HCT116 (cell line): ENCODE measurements at regions not wholly inside any gene's neighbourhood (a gene's known extent, or its start where the extent isn't known, plus 50 kb on each side); places are given as distances from the start of the nearest gene placed in this dataset.

ENCODE experiments used
- ATAC-seq: fragments of 200-7000 bp; cut with Tn5 transposase; 2 replicates; pipeline ENCODE4 v1.9.1; 2020; ENCODE audit warnings: mild to moderate bottlenecking, moderate library complexity
- BruUV-seq: library from RNA; stranded (reverse); fragments of 400-500 nt; replicated peaks from 2 replicates; lab custom pipeline; 2021; lab: Mats Ljungman, UMichigan
- CTCF ChIA-PET: fragments of 300-600 bp; sonication (Branson Sonifier 250); formaldehyde crosslinking; loops from one replicate; lab custom pipeline; 2021; ENCODE audit warnings: antibody characterized with exemption; lab: Charles Lee
- POLR2A ChIA-PET: fragments of 300-600, 350-600 bp; sonication (Branson Sonifier 250); formaldehyde crosslinking; loops from one replicate; lab custom pipeline; 2021; ENCODE audit warnings: antibody characterized with exemption; lab: Charles Lee
- RAD21 ChIA-PET, 2 experiments: fragments of 300-600 bp; sonication (Branson Sonifier 250); formaldehyde crosslinking; loops; one replicate each; lab custom pipeline; 2023; ENCODE audit warnings: low total read pairs in 2 of 2; ENCODE audit not compliant: uncharacterized antibody in 2 of 2, unreplicated experiment in 2 of 2, low non-redundant PET in 1 of 2; lab: Charles Lee
- DNase-seq: peaks from one replicate; pipeline ENCODE4 v3.0.0-alpha.2; 2010; ENCODE audit warnings: low read depth, low spot score
- H2AFZ ChIP-seq: fragments of 200-600 bp; shearing (Covaris generic), sonication (generic); 2 replicates; pipeline ENCODE4 v1.6.1; 2017; ENCODE audit warnings: low read depth, mixed run types, mixed read lengths, antibody characterized with exemption, low read length; ENCODE audit not compliant: poor library complexity, severe bottlenecking
- H3K27ac ChIP-seq: 2 replicates; pipeline ENCODE4 v1.5.1; 2012; ENCODE audit warnings: low read depth, low read length
- H3K27me3 ChIP-seq: fragments of 200-600 bp; sonication (generic); 2 replicates; pipeline ENCODE4 v1.6.1; 2016; ENCODE audit warnings: mixed run types, low read length, mixed read lengths; ENCODE audit not compliant: insufficient read depth
- H3K36me3 ChIP-seq, 2 experiments: fragments of 200-500 bp in 1 of 2; fragments of 200-600 bp in 1 of 2; sonication (Bioruptor generic) in 1 of 2; sonication (generic) in 1 of 2; 2 replicates each; pipeline versions ENCODE4 v1.5.1 to v1.6.1; 2014 to 2016; ENCODE audit warnings: low read length in 2 of 2, inconsistent platforms in 1 of 2, mixed read lengths in 1 of 2, mixed run types in 1 of 2; ENCODE audit not compliant: insufficient read depth in 2 of 2, control insufficient read depth in 1 of 2
- H3K4me1 ChIP-seq, 2 experiments: fragments of 200-600 bp in 1 of 2; sonication (generic) in 1 of 2; 2 replicates each; pipeline versions ENCODE4 v1.5.1 to v1.6.1; 2012 to 2017; ENCODE audit warnings: low read length in 2 of 2, inconsistent platforms in 1 of 2, mild to moderate bottlenecking in 1 of 2, mixed read lengths in 1 of 2, mixed run types in 1 of 2, moderate library complexity in 1 of 2; ENCODE audit not compliant: insufficient read depth in 2 of 2, control insufficient read depth in 1 of 2
- H3K4me2 ChIP-seq: fragments of 200-600 bp; sonication (generic); 2 replicates; pipeline ENCODE4 v1.6.1; 2017; ENCODE audit warnings: mixed run types, low read length, mixed read lengths
- H3K4me3 ChIP-seq, 2 experiments: fragments of 200-600 bp in 1 of 2; sonication (generic) in 1 of 2; replicated peaks in 1 of 2; 2 replicates each; pipeline ENCODE4 v1.5.1; 2011 to 2016; ENCODE audit warnings: low read length in 2 of 2, control low read depth in 1 of 2, low read depth in 1 of 2, mild to moderate bottlenecking in 1 of 2, mixed read lengths in 1 of 2, mixed run types in 1 of 2
- H3K79me2 ChIP-seq: fragments of 200-600 bp; sonication (generic); 2 replicates; pipeline ENCODE4 v1.6.1; 2017; ENCODE audit warnings: mild to moderate bottlenecking, mixed run types, low read length, moderate library complexity, mixed read lengths; ENCODE audit not compliant: insufficient read depth
- H3K9ac ChIP-seq: fragments of 200-600 bp; sonication (generic); 2 replicates; pipeline ENCODE4 v1.6.1; 2016; ENCODE audit warnings: low read length, mixed read lengths
- H3K9me2 ChIP-seq: fragments of 200-600 bp; sonication (generic), shearing (Covaris generic); 2 replicates; pipeline ENCODE4 v1.6.1; 2017; ENCODE audit warnings: mixed run types, mild to moderate bottlenecking, moderate library complexity; ENCODE audit not compliant: insufficient read depth
- H3K9me3 ChIP-seq, 2 experiments: fragments of 200-500 bp in 1 of 2; fragments of 200-600 bp in 1 of 2; sonication (Bioruptor generic) in 1 of 2; sonication (generic) in 1 of 2; 2 replicates each; pipeline ENCODE4 v1.6.1; 2014 to 2017; ENCODE audit warnings: low read length in 2 of 2, mixed read lengths in 2 of 2, inconsistent platforms in 1 of 2, low read depth in 1 of 2, mild to moderate bottlenecking in 1 of 2, mixed run types in 1 of 2, moderate library complexity in 1 of 2; ENCODE audit not compliant: control insufficient read depth in 1 of 2, insufficient read depth in 1 of 2
- H4K20me1 ChIP-seq: fragments of 200-600 bp; sonication (generic), shearing (Covaris generic); 2 replicates; pipeline ENCODE4 v1.6.1; 2017; ENCODE audit warnings: mixed run types, mild to moderate bottlenecking, moderate library complexity; ENCODE audit not compliant: insufficient read depth
- ATF3 ChIP-seq: IDR thresholded peaks from 2 replicates; pipeline ENCODE4 v1.6.1; 2012
- CBX3 ChIP-seq: IDR thresholded peaks from 2 replicates; pipeline ENCODE4 v1.6.1; 2012; ENCODE audit warnings: low read depth
- CEBPB ChIP-seq: IDR thresholded peaks from 2 replicates; pipeline ENCODE4 v1.6.1; 2012; ENCODE audit warnings: low read depth
- ELF1 ChIP-seq: IDR thresholded peaks from 2 replicates; pipeline ENCODE4 v1.6.1; 2012; ENCODE audit warnings: low read depth, borderline replicate concordance
- EZH2phosphoT487 ChIP-seq: fragments of 200-600 bp; IDR thresholded peaks from 2 replicates; pipeline ENCODE4 v1.6.1; 2018; ENCODE audit warnings: antibody characterized with exemption, borderline replicate concordance
- JUND ChIP-seq: IDR thresholded peaks from 2 replicates; pipeline ENCODE4 v1.6.1; 2012
- POLR2A ChIP-seq: IDR thresholded peaks from 2 replicates; pipeline ENCODE4 v1.7.0; 2011; ENCODE audit warnings: borderline replicate concordance; ENCODE audit not compliant: insufficient read depth, insufficient read length; ENCODE audit errors: extremely low read depth
- POLR2AphosphoS5 ChIP-seq: IDR thresholded peaks from 2 replicates; pipeline ENCODE4 v1.6.1; 2011; ENCODE audit warnings: mild to moderate bottlenecking, low read depth, low read length, moderate library complexity
- SIN3A ChIP-seq: IDR thresholded peaks from 2 replicates; pipeline ENCODE4 v1.6.1; 2012; ENCODE audit warnings: low read depth
- SP1 ChIP-seq: IDR thresholded peaks from 2 replicates; pipeline ENCODE4 v1.6.1; 2012; ENCODE audit warnings: low read depth
- SRF ChIP-seq: IDR thresholded peaks from 2 replicates; pipeline ENCODE4 v1.6.1; 2012; ENCODE audit warnings: low read depth
- TCF7L2 ChIP-seq: IDR thresholded peaks from 2 replicates; pipeline ENCODE4 v1.7.0; 2011; ENCODE audit warnings: borderline replicate concordance, inconsistent platforms; ENCODE audit not compliant: insufficient read depth, insufficient read length; ENCODE audit errors: extremely low read depth
- intact Hi-C: fragments of 100-400 bp; cut with micrococcal nuclease; formaldehyde crosslinking; loops from 2 replicates; pipeline ENCODE4 v1.10.0; 2022
- TF ChIP-seq, protein P1 (sequence below): IDR thresholded peaks from 2 replicates; pipeline ENCODE4 v1.6.1; 2012

GRCh38 chr15:31447931-31448634 is 121.4 kb downstream of the KLF13 start:
- BruUV-seq, result no TSS peak
- TF ChIP-seq, protein P1, sequence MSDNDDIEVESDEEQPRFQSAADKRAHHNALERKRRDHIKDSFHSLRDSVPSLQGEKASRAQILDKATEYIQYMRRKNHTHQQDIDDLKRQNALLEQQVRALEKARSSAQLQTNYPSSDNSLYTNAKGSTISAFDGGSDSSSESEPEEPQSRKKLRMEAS, result no peak
- TF ChIP-seq JUND (no peak), POLR2AphosphoS5 (no peak), SRF (no peak), ATF3 (no peak), CBX3 (no peak), SIN3A (no peak), ELF1 (no peak)
- H3K27ac ChIP-seq, result no peak overlapping the region
- no peaks in the 10 kb centered on the region for H3K36me3 ChIP-seq
- no peaks in the 10 kb centered on the region for H3K9me3 ChIP-seq
- H3K9ac ChIP-seq, result no peak overlapping the region
- DNase-seq, result no peak
- no peaks in the 10 kb centered on the region for H3K79me2 ChIP-seq
- no peak overlapping the region for H3K4me2 ChIP-seq
- H2AFZ ChIP-seq, result no peak overlapping the region
- ChIA-PET CTCF (no interaction called here), POLR2A (no interaction called here), RAD21 (no interaction called here)
- intact Hi-C loops, result no loop called here
- H3K4me1 ChIP-seq, result peaks cover 2 to 4% of the 10 kb centered on the region in 2 experiments; a peak in 2 of 4 replicates
- no peak overlapping the region for H3K4me3 ChIP-seq
- H3K9me2 ChIP-seq, result no peaks in the 10 kb centered on the region
- no peak for ATAC-seq
- H3K27me3 ChIP-seq, result no peaks in the 10 kb centered on the region
- H4K20me1 ChIP-seq, result no peaks in the 10 kb centered on the region

- Histone ChIP-seq H3K4me2 (no peak overlapping the region), H3K9ac (no peak overlapping the region), H4K20me1 (no peaks in the 10 kb centered on the region), H3K4me1 (peaks cover 2 to 4% of the 10 kb centered on the region in 2 experiments; a peak in 2 of 4 replicates), H2AFZ (no peak overlapping the region), H3K79me2 (no peaks in the 10 kb centered on the region), H3K27me3 (no peaks in the 10 kb centered on the region), H3K27ac (no peak overlapping the region), H3K36me3 (no peaks in the 10 kb centered on the region), H3K9me3 (no peaks in the 10 kb centered on the region), H3K4me3 (no peak overlapping the region), H3K9me2 (no peaks in the 10 kb centered on the region)
- ChIA-PET CTCF (no interaction called here), POLR2A (no interaction called here), RAD21 (no interaction called here)
- BruUV-seq, result no TSS peak
- DNase-seq (no peak), ATAC-seq (no peak)
- intact Hi-C loops, result no loop called here
- TF ChIP-seq SRF (no peak), SP1 (no peak), POLR2AphosphoS5 (no peak), CEBPB (no peak), ATF3 (no peak), CBX3 (no peak), TCF7L2 (no peak), EZH2phosphoT487 (no peak), POLR2A (no peak), JUND (no peak)
These were observed 122.0 kb downstream of the KLF13 start for GRCh38 chr15:31448635-31448979.
